ENCODE measurements at regions not wholly inside any gene's neighbourhood (a gene's known extent, or its start where the extent isn't known, plus 50 kb on each side); places are given as distances from the start of the nearest gene placed in this dataset.

GRCh38 chr4:125262502-125262901, 52.3 kb upstream of the FAT4 start:
- no peak for TF ChIP-seq CTCF (IDR thresholded peaks at IDR 0.05)
- TF ChIP-seq POLR2A (IDR thresholded peaks at IDR 0.05), result no peak
- no peak overlapping the region for H3K27ac ChIP-seq

GRCh38 chr4:125262079-125262478, 52.7 kb upstream of the FAT4 start:
- no peak overlapping the region for H3K27ac ChIP-seq
- no peaks in the 10 kb centered on the region for H3K9me3 ChIP-seq (replicated peaks in 1 of 3)
- no peaks in the 10 kb centered on the region for H3K36me3 ChIP-seq (replicated peaks in 1 of 2)
- H3K27me3 ChIP-seq, result no peaks in the 10 kb centered on the region
- WGBS, 4 donors, result 59 to 71% (median 66%) methylated on average over 2 of the region's 2 CpGs
- H3K4me3 ChIP-seq, result no peak overlapping the region
- no peaks in the 10 kb centered on the region for H3K4me1 ChIP-seq (replicated peaks in 1 of 2)
- intact Hi-C loops (cut with DNase I), result no loop called here
- TF ChIP-seq CTCF (IDR thresholded peaks at IDR 0.05) (no peak), POLR2A (IDR thresholded peaks at IDR 0.05) (no peak)
- no peak for DNase-seq

More at GRCh38 chr4:125262502-125262901, 52.3 kb upstream of the FAT4 start:
- H3K4me1 ChIP-seq (replicated peaks in 1 of 2), result no peaks in the 10 kb centered on the region
- no peak for DNase-seq
- intact Hi-C loops (cut with DNase I), result no loop called here
- H3K36me3 ChIP-seq (replicated peaks in 1 of 2), result no peaks in the 10 kb centered on the region
- no peak overlapping the region for H3K4me3 ChIP-seq
- no peaks in the 10 kb centered on the region for H3K9me3 ChIP-seq (replicated peaks in 1 of 3)
- H3K27me3 ChIP-seq, result no peaks in the 10 kb centered on the region

DNA sequence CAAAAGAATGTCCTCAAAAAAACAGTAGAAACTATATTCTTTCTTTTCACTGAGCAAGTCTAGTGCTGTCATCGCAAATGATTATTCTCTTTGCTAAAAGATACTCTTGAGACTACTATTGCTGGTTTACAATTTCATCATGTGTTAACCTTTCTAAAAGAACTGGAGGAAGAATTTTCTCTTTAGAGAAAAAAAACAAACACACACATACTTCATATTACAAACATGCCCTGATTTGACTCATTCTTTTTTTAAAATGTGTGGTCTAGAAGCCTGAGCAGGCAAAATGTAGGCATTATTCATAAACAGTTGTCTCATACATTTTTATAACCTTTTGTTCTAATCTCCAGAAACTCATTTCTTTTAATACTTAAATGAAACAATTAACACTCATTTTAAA, 60.6 kb upstream of the FAT4 start:
- Histone ChIP-seq H3K4me3 (no peak overlapping the region), H3K27me3 (no peaks in the 10 kb centered on the region), H3K4me1 (replicated peaks in 1 of 2) (no peaks in the 10 kb centered on the region), H3K9me3 (replicated peaks in 1 of 3) (no peaks in the 10 kb centered on the region), H3K27ac (no peak overlapping the region), H3K36me3 (replicated peaks in 1 of 2) (no peaks in the 10 kb centered on the region)
- intact Hi-C loops (cut with DNase I), result no loop called here
- TF ChIP-seq POLR2A (IDR thresholded peaks at IDR 0.05) (no peak), CTCF (IDR thresholded peaks at IDR 0.05) (no peak)
- 59 to 77% (median 70%) methylated on average over 1 of the region's 1 CpG for WGBS, 4 donors
- DNase-seq, result no peak

GRCh38 chr4:125244848-125245450, 69.8 kb upstream of the FAT4 start:
- no peaks in the 10 kb centered on the region for H3K27me3 ChIP-seq
- WGBS, 4 donors, result 26 to 32% (median 31%) methylated on average over 2 of the region's 2 CpGs
- DNase-seq, result no peak
- no peak overlapping the region for H3K27ac ChIP-seq
- intact Hi-C loops (cut with DNase I), result loop anchor here in 1 of 2 donors (10.0 kb wide), 1 partner anchor 910 kb away; no protein-coding TSS in a partner anchor
- no peaks in the 10 kb centered on the region for H3K4me1 ChIP-seq (replicated peaks in 1 of 2)
- peak in 3 of 6 experiments; percentile 34 to 40 (median 35) for TF ChIP-seq CTCF (IDR thresholded peaks at IDR 0.05)
- no peak for TF ChIP-seq POLR2A (IDR thresholded peaks at IDR 0.05)
- H3K4me3 ChIP-seq, result no peak overlapping the region
- no peaks in the 10 kb centered on the region for H3K9me3 ChIP-seq (replicated peaks in 1 of 3)
- H3K36me3 ChIP-seq (replicated peaks in 1 of 2), result no peaks in the 10 kb centered on the region

All from adrenal gland (tissue), 9 donors.